Loucy (cell line): ENCODE measurements at regions not wholly inside any gene's neighbourhood (a gene's known extent, or its start where the extent isn't known, plus 50 kb on each side); places are given as distances from the start of the nearest gene placed in this dataset.

Source experiments
- H2AFZ ChIP-seq: fragments of 200-600 bp; sonication (generic); 2 replicates; pipeline ENCODE4 v1.6.0; 2016; ENCODE audit warnings: antibody characterized with exemption, mild to moderate bottlenecking, low read length, moderate library complexity
- H3F3A ChIP-seq: fragments of 200-600 bp; 2 replicates; pipeline ENCODE4 v1.6.0; 2016; ENCODE audit warnings: antibody characterized with exemption, low read depth, mild to moderate bottlenecking
- H3K27me3 ChIP-seq: fragments of 200-600 bp; sonication (generic); 2 replicates; pipeline ENCODE4 v1.6.1; 2014; ENCODE audit warnings: low read length, mild to moderate bottlenecking; ENCODE audit not compliant: insufficient read depth, poor library complexity, severe bottlenecking
- H3K36me3 ChIP-seq: fragments of 200-600 bp; sonication (generic); 2 replicates; pipeline ENCODE4 v1.6.1; 2016; ENCODE audit warnings: low read length; ENCODE audit not compliant: insufficient read depth
- H3K4me1 ChIP-seq: fragments of 200-600 bp; sonication (generic); 2 replicates; pipeline ENCODE4 v1.5.1; 2014; ENCODE audit warnings: low read length, mild to moderate bottlenecking; ENCODE audit not compliant: insufficient read depth, poor library complexity, severe bottlenecking
- H3K4me2 ChIP-seq: fragments of 200-600 bp; sonication (generic); 2 replicates; pipeline ENCODE4 v1.6.0; 2014; ENCODE audit warnings: antibody characterized with exemption, low read length, low read depth, mild to moderate bottlenecking; ENCODE audit not compliant: poor library complexity, severe bottlenecking
- H3K4me3 ChIP-seq: fragments of 200-600 bp; sonication (generic); 2 replicates; pipeline ENCODE4 v1.5.1; 2014; ENCODE audit warnings: low read length, mild to moderate bottlenecking, mixed read lengths; ENCODE audit not compliant: poor library complexity, severe bottlenecking
- H3K79me2 ChIP-seq: fragments of 200-600 bp; sonication (generic); 2 replicates; pipeline ENCODE4 v1.6.1; 2014; ENCODE audit warnings: low read length; ENCODE audit not compliant: insufficient read depth
- H3K9ac ChIP-seq: fragments of 200-600 bp; sonication (generic); 2 replicates; pipeline ENCODE4 v1.6.0; 2014; ENCODE audit warnings: mild to moderate bottlenecking, low read depth, low read length, moderate library complexity; ENCODE audit not compliant: poor library complexity, severe bottlenecking
- H3K9me2 ChIP-seq: fragments of 200-600 bp; sonication (generic); replicated peaks from 2 replicates; pipeline ENCODE4 v1.6.1; 2016; ENCODE audit warnings: low read depth, low read length, mixed read lengths
- H3K9me3 ChIP-seq: fragments of 200-600 bp; sonication (generic); 2 replicates; pipeline ENCODE4 v1.6.1; 2014; ENCODE audit warnings: mild to moderate bottlenecking, antibody characterized with exemption, low read length, low read depth; ENCODE audit not compliant: insufficient read depth
- H4K20me1 ChIP-seq: fragments of 200-600 bp; sonication (generic); 2 replicates; pipeline ENCODE4 v1.6.0; 2014; ENCODE audit warnings: antibody characterized with exemption, low read length, mild to moderate bottlenecking; ENCODE audit not compliant: insufficient read depth, poor library complexity, severe bottlenecking
- EZH2phosphoT487 ChIP-seq: fragments of 200-600 bp; IDR thresholded peaks from 2 replicates; pipeline ENCODE4 v1.6.1; 2018; ENCODE audit warnings: antibody characterized with exemption, mild to moderate bottlenecking, moderate library complexity, borderline replicate concordance
- TF ChIP-seq, protein P1 (sequence below): fragments of 200-600 bp; sonication (generic); conservative IDR thresholded peaks from 2 replicates; pipeline ENCODE4 v1.5.1; 2014; ENCODE audit warnings: mild to moderate bottlenecking, antibody characterized with exemption, low read length

DNA sequence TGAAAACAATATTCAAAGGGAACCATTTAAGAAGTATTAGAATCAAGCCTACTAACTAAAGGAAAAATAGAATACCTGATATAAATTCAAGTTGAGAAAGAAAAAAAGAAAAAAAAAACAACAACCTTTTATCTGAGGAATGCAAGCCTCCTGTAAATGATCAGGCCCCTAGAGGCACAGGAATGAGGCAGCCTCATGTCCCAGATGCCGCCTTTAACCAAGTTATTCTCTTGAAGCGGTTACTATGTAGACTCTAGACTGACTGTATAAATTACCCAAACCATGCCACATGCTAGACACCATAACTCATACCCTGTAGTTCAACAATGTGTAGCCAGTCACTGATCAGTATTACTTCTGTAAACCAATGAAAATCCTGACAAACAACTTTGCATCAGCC is 929.6 kb downstream of the TAF11L14 start:
- H3K9me3 ChIP-seq: no peaks in the 10 kb centered on the region
- no peaks in the 10 kb centered on the region for H3K36me3 ChIP-seq
- no peak overlapping the region for H3K4me3 ChIP-seq
- no peak for TF ChIP-seq EZH2phosphoT487
- TF ChIP-seq, protein P1, sequence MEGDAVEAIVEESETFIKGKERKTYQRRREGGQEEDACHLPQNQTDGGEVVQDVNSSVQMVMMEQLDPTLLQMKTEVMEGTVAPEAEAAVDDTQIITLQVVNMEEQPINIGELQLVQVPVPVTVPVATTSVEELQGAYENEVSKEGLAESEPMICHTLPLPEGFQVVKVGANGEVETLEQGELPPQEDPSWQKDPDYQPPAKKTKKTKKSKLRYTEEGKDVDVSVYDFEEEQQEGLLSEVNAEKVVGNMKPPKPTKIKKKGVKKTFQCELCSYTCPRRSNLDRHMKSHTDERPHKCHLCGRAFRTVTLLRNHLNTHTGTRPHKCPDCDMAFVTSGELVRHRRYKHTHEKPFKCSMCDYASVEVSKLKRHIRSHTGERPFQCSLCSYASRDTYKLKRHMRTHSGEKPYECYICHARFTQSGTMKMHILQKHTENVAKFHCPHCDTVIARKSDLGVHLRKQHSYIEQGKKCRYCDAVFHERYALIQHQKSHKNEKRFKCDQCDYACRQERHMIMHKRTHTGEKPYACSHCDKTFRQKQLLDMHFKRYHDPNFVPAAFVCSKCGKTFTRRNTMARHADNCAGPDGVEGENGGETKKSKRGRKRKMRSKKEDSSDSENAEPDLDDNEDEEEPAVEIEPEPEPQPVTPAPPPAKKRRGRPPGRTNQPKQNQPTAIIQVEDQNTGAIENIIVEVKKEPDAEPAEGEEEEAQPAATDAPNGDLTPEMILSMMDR: no peak
- H3K4me2 ChIP-seq: no peak overlapping the region
- H3K9me2 ChIP-seq: no peaks in the 10 kb centered on the region
- H4K20me1 ChIP-seq: no peaks in the 10 kb centered on the region
- H3F3A ChIP-seq: no peaks in the 10 kb centered on the region
- no peaks in the 10 kb centered on the region for H3K79me2 ChIP-seq
- H3K27me3 ChIP-seq: no peaks in the 10 kb centered on the region
- H2AFZ ChIP-seq: no peak overlapping the region
- H3K4me1 ChIP-seq: no peaks in the 10 kb centered on the region
- H3K9ac ChIP-seq: no peak overlapping the region

DNA sequence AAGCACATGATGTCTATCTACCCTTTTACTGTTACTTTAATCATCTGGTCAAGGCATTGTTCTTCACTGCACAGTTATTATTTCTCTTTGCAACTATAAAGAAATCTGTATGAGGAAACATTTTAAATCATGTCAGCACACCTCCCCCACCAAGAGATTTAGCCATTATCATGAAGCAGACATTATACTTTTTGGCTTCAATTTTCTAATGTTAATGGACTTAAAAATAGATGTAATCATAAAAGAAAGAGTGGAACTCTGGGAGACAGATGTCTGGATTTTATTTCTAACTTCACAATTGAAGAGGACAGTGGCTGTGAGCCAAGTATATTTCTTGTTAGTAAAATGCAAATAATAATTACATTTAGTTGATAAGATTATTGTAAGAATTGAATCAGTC is 932.4 kb downstream of the TAF11L14 start:
- no peak overlapping the region for H3K9ac ChIP-seq
- no peaks in the 10 kb centered on the region for H3F3A ChIP-seq
- no peak overlapping the region for H3K4me2 ChIP-seq
- TF ChIP-seq, protein P1: no peak
- TF ChIP-seq EZH2phosphoT487: no peak
- no peak overlapping the region for H2AFZ ChIP-seq
- H4K20me1 ChIP-seq: no peaks in the 10 kb centered on the region
- H3K79me2 ChIP-seq: no peaks in the 10 kb centered on the region
- no peak overlapping the region for H3K4me3 ChIP-seq
- no peaks in the 10 kb centered on the region for H3K4me1 ChIP-seq
- H3K9me2 ChIP-seq: no peaks in the 10 kb centered on the region
- no peaks in the 10 kb centered on the region for H3K27me3 ChIP-seq
- no peaks in the 10 kb centered on the region for H3K36me3 ChIP-seq
- no peaks in the 10 kb centered on the region for H3K9me3 ChIP-seq

DNA sequence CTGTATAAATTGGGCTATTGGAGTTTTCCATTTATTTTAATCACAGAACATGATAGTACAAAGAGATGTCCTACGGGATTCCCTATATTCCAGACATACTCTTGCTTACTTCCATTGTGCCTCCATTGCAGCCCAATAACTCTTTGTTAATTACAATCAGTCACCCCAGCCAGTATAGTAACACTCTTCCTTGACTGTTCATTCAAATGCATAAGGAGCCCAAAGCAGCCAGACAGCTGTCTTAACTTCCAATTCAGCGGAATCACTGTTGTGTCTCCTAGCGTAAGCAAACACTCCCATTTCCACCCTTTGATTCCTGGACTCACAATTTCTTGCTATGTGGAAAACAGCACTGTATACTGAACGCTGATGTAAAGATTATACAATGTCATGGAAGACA is 942.3 kb downstream of the TAF11L14 start:
- Histone ChIP-seq H3K27me3 (no peaks in the 10 kb centered on the region), H3K4me2 (no peak overlapping the region), H3K36me3 (no peaks in the 10 kb centered on the region), H3K79me2 (no peaks in the 10 kb centered on the region), H3K9ac (no peak overlapping the region), H2AFZ (no peak overlapping the region), H3K4me3 (no peak overlapping the region), H3K9me2 (no peaks in the 10 kb centered on the region), H3K4me1 (no peaks in the 10 kb centered on the region), H3F3A (no peaks in the 10 kb centered on the region), H4K20me1 (no peaks in the 10 kb centered on the region), H3K9me3 (no peaks in the 10 kb centered on the region; the same call in 1 of the 2 replicates)
- no peak for TF ChIP-seq EZH2phosphoT487
- TF ChIP-seq, protein P1: no peak
